ENCODE measurements at regions not wholly inside any gene's neighbourhood (a gene's known extent, or its start where the extent isn't known, plus 50 kb on each side); places are given as distances from the start of the nearest gene placed in this dataset.

- CTCF ChIA-PET = no interaction called here
- no peak for DNase-seq (ENCODE audit: extremely low spot score)
- TF ChIP-seq LEF1 (IDR thresholded peaks at IDR 0.05; ENCODE audit: borderline replicate concordance) = no peak
- POLR2A ChIA-PET = no interaction called here
These were observed 120.5 kb upstream of the CXCR4 start for GRCh38 chr2:136238286-136239078.

DNA sequence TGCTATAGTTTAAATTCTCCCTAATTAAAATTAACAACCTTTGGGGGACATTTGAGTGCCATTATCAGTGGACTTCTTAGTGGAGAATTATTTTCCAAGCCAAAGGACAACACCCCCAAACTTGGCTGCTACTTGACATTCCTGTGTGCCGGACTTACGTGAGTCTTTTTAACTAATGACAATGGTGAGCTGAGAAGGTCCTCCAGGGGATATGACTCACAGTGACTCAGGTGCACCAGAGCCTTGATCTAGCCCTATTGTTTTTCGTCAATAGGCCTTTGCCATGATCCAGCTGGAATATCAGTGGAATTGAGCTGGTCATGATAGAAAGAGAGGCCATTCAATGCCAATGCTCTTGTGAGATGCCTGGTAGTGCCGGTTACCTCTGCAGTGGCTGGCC lies 118.1 kb upstream of the CXCR4 start:
- ChIA-PET POLR2A (no interaction called here), CTCF (no interaction called here)
- no peak for TF ChIP-seq BHLHE40 (IDR thresholded peaks at IDR 0.05; ENCODE audit: borderline replicate concordance)
- TF ChIP-seq L3MBTL2 (conservative IDR thresholded peaks at IDR 0.05) = no peak
- TF ChIP-seq LEF1 (IDR thresholded peaks at IDR 0.05; ENCODE audit: borderline replicate concordance) = no peak
- no peak for TF ChIP-seq HDGF (IDR thresholded peaks at IDR 0.05; ENCODE audit: borderline replicate concordance)
- TF ChIP-seq FOXK2 (IDR thresholded peaks at IDR 0.05) = no peak
- no peak for TF ChIP-seq SUZ12 (IDR thresholded peaks at IDR 0.05)
- no peak for TF ChIP-seq SP1 (IDR thresholded peaks at IDR 0.05)
- TF ChIP-seq PKNOX1 (IDR thresholded peaks at IDR 0.05) = no peak
- TF ChIP-seq ZNF384 (IDR thresholded peaks at IDR 0.05) = no peak
- TF ChIP-seq ELF4 (IDR thresholded peaks at IDR 0.05) = no peak
- no peak for TF ChIP-seq FOXM1 (IDR thresholded peaks at IDR 0.05; ENCODE audit: borderline replicate concordance)
- TF ChIP-seq NFRKB (IDR thresholded peaks at IDR 0.05) = no peak
- no peak for TF ChIP-seq CTBP1 (IDR thresholded peaks at IDR 0.05; ENCODE audit: borderline replicate concordance)
- TF ChIP-seq TARDBP (IDR thresholded peaks at IDR 0.05) = no peak
- no peak for DNase-seq (ENCODE audit: extremely low spot score)

- CTCF ChIA-PET = no interaction called here
- DNase-seq (ENCODE audit: extremely low spot score) = no peak
- TF ChIP-seq ARNT (IDR thresholded peaks at IDR 0.05) (no peak), FOXA1 (IDR thresholded peaks at IDR 0.05) (no peak), BHLHE40 (IDR thresholded peaks at IDR 0.05; ENCODE audit: borderline replicate concordance) (no peak)
- POLR2A ChIA-PET = no interaction called here
These were observed 117.6 kb upstream of the CXCR4 start for GRCh38 chr2:136235546-136235945.

DNA sequence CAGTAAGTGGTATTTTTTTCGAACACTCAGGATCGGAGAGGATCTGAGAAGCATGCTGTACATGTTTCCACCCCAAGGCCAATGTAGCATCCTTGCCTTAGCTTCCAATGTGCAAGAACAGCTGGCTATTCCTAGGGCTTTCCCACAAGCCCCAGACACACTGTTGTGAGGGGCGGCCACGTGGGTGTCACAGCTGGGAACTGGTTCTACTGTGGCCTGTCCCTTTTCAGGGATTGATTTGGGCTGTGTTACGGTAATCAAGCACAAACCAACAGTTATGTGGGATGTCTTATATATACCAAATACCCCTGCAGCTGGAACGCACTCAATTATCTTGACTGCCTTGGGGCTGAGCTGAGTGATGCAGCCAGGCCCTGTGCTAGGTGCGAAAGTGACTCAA lies 116.3 kb upstream of the CXCR4 start:
- TF ChIP-seq SUZ12 (IDR thresholded peaks at IDR 0.05) = no peak
- TF ChIP-seq FOXK2 (IDR thresholded peaks at IDR 0.05) = no peak
- TF ChIP-seq ELF4 (IDR thresholded peaks at IDR 0.05) = no peak
- TF ChIP-seq L3MBTL2 (conservative IDR thresholded peaks at IDR 0.05) = no peak
- TF ChIP-seq TARDBP (IDR thresholded peaks at IDR 0.05) = no peak
- TF ChIP-seq CTBP1 (IDR thresholded peaks at IDR 0.05; ENCODE audit: borderline replicate concordance) = no peak
- TF ChIP-seq FOXM1 (IDR thresholded peaks at IDR 0.05; ENCODE audit: borderline replicate concordance) = no peak
- no peak for TF ChIP-seq LEF1 (IDR thresholded peaks at IDR 0.05; ENCODE audit: borderline replicate concordance)
- DNase-seq (ENCODE audit: extremely low spot score) = no peak
- POLR2A ChIA-PET = interaction anchor here (1.3 kb wide), 1 partner anchor 15 kb away, joined by 3 read pairs; no protein-coding TSS in a partner anchor
- CTCF ChIA-PET = interaction anchor here (0.7 kb wide), 1 partner anchor 250 kb away, joined by 4 read pairs; no protein-coding TSS in a partner anchor

DNA sequence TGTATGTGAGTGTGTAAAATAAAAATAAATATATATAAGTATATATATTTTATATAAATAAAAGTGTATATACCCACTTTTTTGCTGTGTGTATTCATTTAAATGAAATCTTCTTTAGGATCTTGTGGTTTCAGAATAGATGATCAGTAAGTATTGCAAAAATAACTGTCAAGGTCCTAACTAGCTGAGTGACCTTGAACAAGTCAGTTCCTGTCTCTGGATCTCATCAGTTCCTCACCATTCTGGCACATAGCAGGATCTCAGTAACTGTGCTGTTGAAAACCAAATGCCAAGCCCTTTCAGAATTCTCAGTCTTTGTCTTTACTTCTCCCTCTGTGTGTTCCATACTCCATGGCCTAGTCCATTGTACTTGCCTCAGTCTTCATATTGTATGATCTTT lies 115.3 kb upstream of the CXCR4 start:
- no peak for DNase-seq (ENCODE audit: extremely low spot score)
- TF ChIP-seq FOXA1 (IDR thresholded peaks at IDR 0.05) = no peak
- TF ChIP-seq NFRKB (IDR thresholded peaks at IDR 0.05) = no peak
- no peak for TF ChIP-seq SUZ12 (IDR thresholded peaks at IDR 0.05)
- TF ChIP-seq ARNT (IDR thresholded peaks at IDR 0.05) = no peak
- no peak for TF ChIP-seq ZNF384 (IDR thresholded peaks at IDR 0.05)
- no peak for TF ChIP-seq CTBP1 (IDR thresholded peaks at IDR 0.05; ENCODE audit: borderline replicate concordance)
- TF ChIP-seq L3MBTL2 (conservative IDR thresholded peaks at IDR 0.05) = no peak
- no peak for TF ChIP-seq BHLHE40 (IDR thresholded peaks at IDR 0.05; ENCODE audit: borderline replicate concordance)
- TF ChIP-seq LEF1 (IDR thresholded peaks at IDR 0.05; ENCODE audit: borderline replicate concordance) = no peak
- no peak for TF ChIP-seq PKNOX1 (IDR thresholded peaks at IDR 0.05)
- TF ChIP-seq HDGF (IDR thresholded peaks at IDR 0.05; ENCODE audit: borderline replicate concordance) = no peak
- no peak for TF ChIP-seq FOXM1 (IDR thresholded peaks at IDR 0.05; ENCODE audit: borderline replicate concordance)
- CTCF ChIA-PET = no interaction called here
- POLR2A ChIA-PET = interaction anchor here (1.3 kb wide), 1 partner anchor 14 kb away, joined by 3 read pairs; no protein-coding TSS in a partner anchor

- CTCF ChIA-PET = no interaction called here
- POLR2A ChIA-PET = no interaction called here
- TF ChIP-seq L3MBTL2 (conservative IDR thresholded peaks at IDR 0.05) = no peak
- no peak for TF ChIP-seq CTBP1 (IDR thresholded peaks at IDR 0.05; ENCODE audit: borderline replicate concordance)
- no peak for TF ChIP-seq TARDBP (IDR thresholded peaks at IDR 0.05)
- no peak for TF ChIP-seq FOXK2 (IDR thresholded peaks at IDR 0.05)
- no peak for TF ChIP-seq ELF4 (IDR thresholded peaks at IDR 0.05)
- TF ChIP-seq NFRKB (IDR thresholded peaks at IDR 0.05) = no peak
- TF ChIP-seq SP1 (IDR thresholded peaks at IDR 0.05) = no peak
- TF ChIP-seq SUZ12 (IDR thresholded peaks at IDR 0.05) = no peak
- TF ChIP-seq ARNT (IDR thresholded peaks at IDR 0.05) = no peak
- DNase-seq (ENCODE audit: extremely low spot score) = no peak
These were observed 114.7 kb upstream of the CXCR4 start for GRCh38 chr2:136232456-136233172.

GRCh38 chr2:136230464-136230863 lies 112.5 kb upstream of the CXCR4 start:
- DNase-seq (ENCODE audit: extremely low spot score) = no peak
- POLR2A ChIA-PET = no interaction called here
- TF ChIP-seq HDGF (IDR thresholded peaks at IDR 0.05; ENCODE audit: borderline replicate concordance) (no peak), FOXA1 (IDR thresholded peaks at IDR 0.05) (no peak), L3MBTL2 (conservative IDR thresholded peaks at IDR 0.05) (no peak), ELF4 (IDR thresholded peaks at IDR 0.05) (no peak), PKNOX1 (IDR thresholded peaks at IDR 0.05) (no peak)
- CTCF ChIA-PET = no interaction called here

Measured in HEK293T (cell line).